ENCODE measurements at regions not wholly inside any gene's neighbourhood (a gene's known extent, or its start where the extent isn't known, plus 50 kb on each side); places are given as distances from the start of the nearest gene placed in this dataset.
"Not testable (repeated sequence)": the region's sequence is repeated elsewhere in the genome, so short reads cannot be mapped to it uniquely, and the experiment has no call there.

DNA sequence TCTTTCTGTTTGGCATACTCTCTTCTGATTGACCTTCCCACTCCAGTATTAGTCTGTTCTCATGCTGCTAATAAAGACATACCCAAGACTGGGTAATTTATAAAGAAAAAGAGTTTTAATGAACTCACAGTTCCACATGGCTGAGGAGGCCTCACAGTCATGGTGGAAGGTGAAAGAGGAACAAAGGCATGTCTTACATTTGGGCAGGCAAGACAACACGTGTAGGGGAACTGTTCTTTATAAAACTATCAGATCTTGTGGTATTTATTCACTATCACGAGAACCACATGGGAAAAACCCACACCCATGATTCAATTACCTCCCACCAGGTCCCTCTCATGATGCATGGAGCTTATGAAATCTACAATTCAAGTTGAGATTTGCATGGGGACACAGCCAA lies 767.3 kb downstream of the ZBBX start:
- TF ChIP-seq SUZ12 (IDR thresholded peaks at IDR 0.05); NFRKB (IDR thresholded peaks at IDR 0.05); FOXA1 (IDR thresholded peaks at IDR 0.05); ELF4 (IDR thresholded peaks at IDR 0.05); SP1 (IDR thresholded peaks at IDR 0.05); LEF1 (IDR thresholded peaks at IDR 0.05; ENCODE audit: borderline replicate concordance); TARDBP (IDR thresholded peaks at IDR 0.05); HDGF (IDR thresholded peaks at IDR 0.05; ENCODE audit: borderline replicate concordance): not testable (repeated sequence)
- TF ChIP-seq, protein P1, sequence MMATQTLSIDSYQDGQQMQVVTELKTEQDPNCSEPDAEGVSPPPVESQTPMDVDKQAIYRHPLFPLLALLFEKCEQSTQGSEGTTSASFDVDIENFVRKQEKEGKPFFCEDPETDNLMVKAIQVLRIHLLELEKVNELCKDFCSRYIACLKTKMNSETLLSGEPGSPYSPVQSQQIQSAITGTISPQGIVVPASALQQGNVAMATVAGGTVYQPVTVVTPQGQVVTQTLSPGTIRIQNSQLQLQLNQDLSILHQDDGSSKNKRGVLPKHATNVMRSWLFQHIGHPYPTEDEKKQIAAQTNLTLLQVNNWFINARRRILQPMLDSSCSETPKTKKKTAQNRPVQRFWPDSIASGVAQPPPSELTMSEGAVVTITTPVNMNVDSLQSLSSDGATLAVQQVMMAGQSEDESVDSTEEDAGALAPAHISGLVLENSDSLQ (IDR thresholded peaks at IDR 0.05): not testable (repeated sequence)
